ENCODE measurements at regions not wholly inside any gene's neighbourhood (a gene's known extent, or its start where the extent isn't known, plus 50 kb on each side); places are given as distances from the start of the nearest gene placed in this dataset.

DNA sequence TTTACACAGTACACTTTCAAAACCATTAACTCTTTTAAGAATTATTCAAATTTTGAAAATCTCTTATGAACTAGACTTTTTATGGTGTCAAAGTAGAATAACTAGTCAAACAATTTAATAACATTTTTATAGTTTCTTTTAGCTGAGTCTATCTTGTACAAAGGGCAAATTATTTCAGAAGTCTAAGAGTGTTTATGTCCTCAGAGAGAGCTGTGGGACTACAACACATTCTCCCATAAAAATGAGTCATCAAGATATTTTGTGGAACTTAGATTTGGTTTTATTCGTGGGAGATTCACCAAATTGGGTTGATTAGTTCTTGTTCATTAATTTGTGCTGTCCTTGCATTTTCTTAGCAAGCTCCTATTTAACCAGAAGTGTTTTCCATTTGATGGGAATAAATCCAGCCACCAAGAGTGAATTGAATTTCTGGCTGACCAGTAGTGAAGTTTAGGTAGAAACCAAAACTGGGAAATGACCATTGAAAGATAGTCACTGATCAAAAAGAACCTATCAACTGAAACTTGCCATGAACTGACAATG is 291.0 kb downstream of the DLEU7 start:
- Mint-ChIP-seq H3K27me3 (ENCODE audit: unreplicated experiment) (no peaks in the 10 kb centered on the region), H3K4me1 (ENCODE audit: unreplicated experiment) (peaks cover 3% of the 10 kb centered on the region), H3K36me3 (ENCODE audit: unreplicated experiment) (no peaks in the 10 kb centered on the region), H3K9me3 (ENCODE audit: unreplicated experiment) (no peaks in the 10 kb centered on the region), H3K27ac (ENCODE audit: unreplicated experiment) (no peak overlapping the region), H3K4me3 (ENCODE audit: unreplicated experiment) (no peak overlapping the region)
- DNase-seq (ENCODE audit: extremely low spot score, unreplicated experiment): no peak
- TF ChIP-seq, protein P1, sequence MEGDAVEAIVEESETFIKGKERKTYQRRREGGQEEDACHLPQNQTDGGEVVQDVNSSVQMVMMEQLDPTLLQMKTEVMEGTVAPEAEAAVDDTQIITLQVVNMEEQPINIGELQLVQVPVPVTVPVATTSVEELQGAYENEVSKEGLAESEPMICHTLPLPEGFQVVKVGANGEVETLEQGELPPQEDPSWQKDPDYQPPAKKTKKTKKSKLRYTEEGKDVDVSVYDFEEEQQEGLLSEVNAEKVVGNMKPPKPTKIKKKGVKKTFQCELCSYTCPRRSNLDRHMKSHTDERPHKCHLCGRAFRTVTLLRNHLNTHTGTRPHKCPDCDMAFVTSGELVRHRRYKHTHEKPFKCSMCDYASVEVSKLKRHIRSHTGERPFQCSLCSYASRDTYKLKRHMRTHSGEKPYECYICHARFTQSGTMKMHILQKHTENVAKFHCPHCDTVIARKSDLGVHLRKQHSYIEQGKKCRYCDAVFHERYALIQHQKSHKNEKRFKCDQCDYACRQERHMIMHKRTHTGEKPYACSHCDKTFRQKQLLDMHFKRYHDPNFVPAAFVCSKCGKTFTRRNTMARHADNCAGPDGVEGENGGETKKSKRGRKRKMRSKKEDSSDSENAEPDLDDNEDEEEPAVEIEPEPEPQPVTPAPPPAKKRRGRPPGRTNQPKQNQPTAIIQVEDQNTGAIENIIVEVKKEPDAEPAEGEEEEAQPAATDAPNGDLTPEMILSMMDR (IDR thresholded peaks at IDR 0.05): no peak

DNA sequence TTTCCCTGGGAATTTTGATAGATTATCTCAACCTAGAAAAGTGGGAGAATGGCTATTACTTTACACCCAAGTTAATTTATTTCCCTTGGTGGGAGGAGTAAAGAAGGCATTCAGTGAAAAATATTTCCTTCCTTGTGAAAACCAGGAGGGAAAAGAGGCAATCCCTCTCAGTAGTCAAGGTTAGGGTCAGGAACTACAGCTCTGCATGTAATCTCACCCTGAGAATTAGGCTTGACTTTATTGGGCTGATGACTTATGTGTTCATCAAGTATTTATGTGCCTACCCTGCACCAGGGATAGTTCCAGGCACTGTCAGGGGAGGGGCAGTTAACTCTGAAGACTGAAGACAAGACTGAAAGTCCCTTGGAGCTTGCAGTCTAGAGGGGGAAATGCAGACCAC is 281.8 kb downstream of the DLEU7 start:
- no peak for DNase-seq (ENCODE audit: extremely low spot score, unreplicated experiment)
- Mint-ChIP-seq H3K4me3 (ENCODE audit: unreplicated experiment) (no peak overlapping the region), H3K36me3 (ENCODE audit: unreplicated experiment) (peaks cover 3% of the 10 kb centered on the region), H3K9me3 (ENCODE audit: unreplicated experiment) (peaks cover 11% of the 10 kb centered on the region), H3K27ac (ENCODE audit: unreplicated experiment) (no peak overlapping the region), H3K4me1 (ENCODE audit: unreplicated experiment) (no peaks in the 10 kb centered on the region), H3K27me3 (ENCODE audit: unreplicated experiment) (no peaks in the 10 kb centered on the region)
- TF ChIP-seq, protein P1 (IDR thresholded peaks at IDR 0.05): no peak

GRCh38 chr13:50566646-50567045 is 276.8 kb downstream of the DLEU7 start:
- Mint-ChIP-seq H3K27me3 (ENCODE audit: unreplicated experiment) (no peaks in the 10 kb centered on the region), H3K9me3 (ENCODE audit: unreplicated experiment) (peaks cover 16% of the 10 kb centered on the region), H3K27ac (ENCODE audit: unreplicated experiment) (no peak overlapping the region), H3K4me3 (ENCODE audit: unreplicated experiment) (no peak overlapping the region), H3K4me1 (ENCODE audit: unreplicated experiment) (no peaks in the 10 kb centered on the region), H3K36me3 (ENCODE audit: unreplicated experiment) (peaks cover 6% of the 10 kb centered on the region)
- TF ChIP-seq, protein P1 (IDR thresholded peaks at IDR 0.05): no peak
- no peak for DNase-seq (ENCODE audit: extremely low spot score, unreplicated experiment)

- no peaks in the 10 kb centered on the region for H3K27me3 Mint-ChIP-seq (ENCODE audit: unreplicated experiment)
- TF ChIP-seq, protein P1 (IDR thresholded peaks at IDR 0.05): no peak
- H3K27ac Mint-ChIP-seq (ENCODE audit: unreplicated experiment): no peak overlapping the region
- DNase-seq (ENCODE audit: extremely low spot score, unreplicated experiment): no peak
- peaks cover 1% of the 10 kb centered on the region for H3K9me3 Mint-ChIP-seq (ENCODE audit: unreplicated experiment)
- peaks cover 37% of the 10 kb centered on the region for H3K4me1 Mint-ChIP-seq (ENCODE audit: unreplicated experiment)
- peaks cover 2% of the 10 kb centered on the region for H3K36me3 Mint-ChIP-seq (ENCODE audit: unreplicated experiment)
- H3K4me3 Mint-ChIP-seq (ENCODE audit: unreplicated experiment): no peak overlapping the region
Measured at GRCh38 chr13:50572129-50572528, 271.4 kb downstream of the DLEU7 start.

DNA sequence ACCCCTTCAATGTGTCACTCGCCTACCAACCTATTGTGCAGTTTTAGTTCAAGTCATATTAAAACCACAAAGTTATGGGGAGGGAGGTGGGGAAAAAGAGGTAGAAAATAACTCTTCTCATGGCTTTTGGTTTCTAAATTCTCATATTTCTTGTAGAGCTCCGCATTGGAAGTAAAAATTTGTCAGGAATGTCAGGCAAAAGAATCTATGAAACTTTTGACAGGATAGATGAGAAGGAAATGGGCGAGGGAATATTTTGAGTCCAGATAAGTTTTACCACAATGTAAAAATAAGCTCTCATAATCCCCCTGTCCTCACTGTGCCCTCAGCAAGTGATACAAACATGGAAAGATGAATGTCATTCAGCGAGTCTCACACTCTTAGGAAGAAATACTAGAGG is 270.4 kb downstream of the DLEU7 start:
- H3K4me3 Mint-ChIP-seq (ENCODE audit: unreplicated experiment): no peak overlapping the region
- H3K27me3 Mint-ChIP-seq (ENCODE audit: unreplicated experiment): no peaks in the 10 kb centered on the region
- TF ChIP-seq, protein P1 (IDR thresholded peaks at IDR 0.05): no peak
- H3K36me3 Mint-ChIP-seq (ENCODE audit: unreplicated experiment): no peaks in the 10 kb centered on the region
- DNase-seq (ENCODE audit: extremely low spot score, unreplicated experiment): no peak
- no peaks in the 10 kb centered on the region for H3K9me3 Mint-ChIP-seq (ENCODE audit: unreplicated experiment)
- H3K27ac Mint-ChIP-seq (ENCODE audit: unreplicated experiment): peak overlapping the region; percentile 5
- H3K4me1 Mint-ChIP-seq (ENCODE audit: unreplicated experiment): peaks cover 41% of the 10 kb centered on the region
